ENCODE measurements at regions not wholly inside any gene's neighbourhood (a gene's known extent, or its start where the extent isn't known, plus 50 kb on each side); places are given as distances from the start of the nearest gene placed in this dataset.

DNA sequence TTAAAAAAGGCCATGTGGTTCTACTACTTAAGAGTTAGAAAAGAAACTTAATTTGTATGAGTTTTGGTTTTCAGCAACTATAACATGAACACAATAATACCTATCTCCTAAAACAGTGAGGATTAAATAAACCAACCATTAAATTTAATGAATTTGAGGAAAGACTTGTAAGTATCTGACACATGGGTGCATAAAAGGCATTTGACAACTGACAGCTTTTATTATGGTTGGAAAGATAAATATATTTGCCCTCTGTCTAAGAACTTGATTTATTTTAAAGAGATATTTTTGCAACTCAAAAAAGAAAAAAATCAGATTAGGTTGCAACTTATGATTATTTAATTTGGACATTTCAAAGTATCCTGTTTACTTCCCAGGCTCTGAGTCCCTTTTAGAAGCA lies 217.9 kb upstream of the EEA1 start:
- TF ChIP-seq POLR2A (IDR thresholded peaks at IDR 0.05) = no peak
- no peak for TF ChIP-seq POLR2AphosphoS5 (IDR thresholded peaks at IDR 0.05)

All from breast epithelium (tissue), 3 donors.